HepG2 (cell line): ENCODE measurements at regions not wholly inside any gene's neighbourhood (a gene's known extent, or its start where the extent isn't known, plus 50 kb on each side); places are given as distances from the start of the nearest gene placed in this dataset.

Source experiments
- ATAC-seq: fragments of 200-7000 bp; cut with Tn5 transposase; 3 replicates; pipeline ENCODE4 v1.9.1; 2020; ENCODE audit warnings: mild to moderate bottlenecking, moderate library complexity
- BruUV-seq: library from RNA; stranded (reverse); fragments of 400-500 nt; replicated peaks from 2 replicates; lab custom pipeline; 2021; lab: Mats Ljungman, UMichigan
- CTCF ChIA-PET: fragments of 300-600 bp; formaldehyde crosslinking; extraction: SDS; loops from one replicate; lab custom pipeline; 2021; ENCODE audit warnings: low total read pairs, inconsistent platforms, low intra/inter-chr PET ratio; lab: Yijun Ruan, JAX
- POLR2A ChIA-PET: fragments of 350-600 bp; sonication (Branson Sonifier 250); formaldehyde crosslinking; loops from one replicate; lab custom pipeline; 2020; ENCODE audit warnings: antibody characterized with exemption, inconsistent platforms; lab: Yijun Ruan, JAX
- DNase-seq: peaks from one replicate; pipeline ENCODE4 v3.0.0-alpha.2; 2015; ENCODE audit warnings: low spot score
- FAIRE-seq: peaks from 3 replicates; lab custom pipeline; 2011; peaks lifted over from hg19 to GRCh38; lab: Jason Lieb, UNC
- H2AFZ ChIP-seq: one replicate; pipeline ENCODE4 v1.6.1; 2011; ENCODE audit warnings: low read length, inconsistent platforms
- H3K27ac ChIP-seq: fragments of 300-600 bp; 3 replicates; pipeline ENCODE4 v1.8.0; 2011; ENCODE audit warnings: mixed run types, mild to moderate bottlenecking, mixed read lengths, low read length, inconsistent platforms; ENCODE audit not compliant: insufficient read depth; ENCODE audit errors: extremely low read length
- H3K27me3 ChIP-seq, 2 experiments: fragments of 200-600 bp in 1 of 2; 2 replicates in 1 of 2; 3 replicates in 1 of 2; pipeline versions ENCODE4 v1.6.0 to v1.8.0; 2011; ENCODE audit warnings: low read length in 2 of 2, mild to moderate bottlenecking in 2 of 2, moderate library complexity in 2 of 2, inconsistent platforms in 1 of 2; ENCODE audit not compliant: insufficient read depth in 2 of 2, control insufficient read depth in 1 of 2
- H3K36me3 ChIP-seq, 2 experiments: fragments of 200-600 bp in 1 of 2; replicated peaks in 1 of 2; 2 replicates in 1 of 2; 3 replicates in 1 of 2; pipeline versions ENCODE4 v1.5.1 to v1.8.0; 2011; ENCODE audit warnings: low read length in 2 of 2, inconsistent platforms in 1 of 2; ENCODE audit not compliant: insufficient read depth in 2 of 2, control insufficient read depth in 1 of 2
- H3K4me1 ChIP-seq: 2 replicates; pipeline ENCODE4 v1.5.1; 2012; ENCODE audit warnings: low read length, inconsistent platforms; ENCODE audit not compliant: insufficient read depth
- H3K4me2 ChIP-seq: 2 replicates; pipeline ENCODE4 v1.6.0; 2011; ENCODE audit warnings: low read depth, low read length, inconsistent platforms
- H3K4me3 ChIP-seq, 3 experiments: fragments of 200-600 bp in 1 of 3; sonication (generic), shearing (Covaris generic) in 1 of 3; replicated peaks in 1 of 3; 2 replicates each; pipeline ENCODE4 v1.5.1; 2011 to 2016; ENCODE audit warnings: low read length in 3 of 3, inconsistent platforms in 2 of 3, low read depth in 2 of 3, mild to moderate bottlenecking in 2 of 3, control low read depth in 1 of 3, mixed read lengths in 1 of 3; ENCODE audit not compliant: insufficient read depth in 1 of 3
- H3K79me2 ChIP-seq: one replicate; pipeline ENCODE4 v1.6.1; 2011; ENCODE audit warnings: low read length, inconsistent platforms; ENCODE audit not compliant: insufficient read depth
- H3K9ac ChIP-seq: 2 replicates; pipeline ENCODE4 v1.6.0; 2011; ENCODE audit warnings: mild to moderate bottlenecking, low read depth, low read length, inconsistent platforms; ENCODE audit not compliant: insufficient read depth
- H3K9me3 ChIP-seq: 2 replicates; pipeline ENCODE4 v1.5.1; 2012; ENCODE audit warnings: mild to moderate bottlenecking, low read length
- H4K20me1 ChIP-seq: 2 replicates; pipeline ENCODE4 v1.6.0; 2011; ENCODE audit warnings: inconsistent platforms, mild to moderate bottlenecking, low read length, moderate library complexity; ENCODE audit not compliant: insufficient read depth
- BRD4 ChIP-seq: sonication (generic); formaldehyde crosslinking; IDR thresholded peaks from 2 replicates; pipeline ENCODE4 v1.4.0; 2020; ENCODE audit warnings: missing genetic modification reagents
- CBX5 ChIP-seq: sonication (generic); formaldehyde crosslinking; IDR thresholded peaks from 2 replicates; pipeline ENCODE4 v1.4.0; 2020; ENCODE audit warnings: missing genetic modification reagents, borderline replicate concordance
- HCFC1 ChIP-seq: fragments of 150-350 bp; IDR thresholded peaks from 2 replicates; pipeline ENCODE4 v1.6.1; 2014; ENCODE audit warnings: low read depth, low read length
- HNF4G ChIP-seq, 2 experiments: sonication (generic) in 1 of 2; formaldehyde crosslinking in 1 of 2; IDR thresholded peaks; 2 replicates each; pipeline versions ENCODE4 v1.4.0 to v1.6.1; 2011 to 2020; ENCODE audit warnings: borderline replicate concordance in 2 of 2, low read depth in 2 of 2, mild to moderate bottlenecking in 2 of 2, low read length in 1 of 2, missing genetic modification reagents in 1 of 2, moderate library complexity in 1 of 2
- MTERF4 ChIP-seq: sonication (generic); formaldehyde crosslinking; IDR thresholded peaks from 2 replicates; pipeline ENCODE4 v1.8.0; 2023; ENCODE audit warnings: mild to moderate bottlenecking, missing genetic modification reagents
- NKX3-1 ChIP-seq: sonication (generic); formaldehyde crosslinking; IDR thresholded peaks from 2 replicates; pipeline ENCODE4 v1.5.0; 2020; ENCODE audit warnings: missing genetic modification reagents
- NR0B2 ChIP-seq: sonication (generic); formaldehyde crosslinking; IDR thresholded peaks from 2 replicates; pipeline ENCODE4 v1.4.0; 2020; ENCODE audit warnings: mild to moderate bottlenecking, missing genetic modification reagents
- NR2F2 ChIP-seq: IDR thresholded peaks from 2 replicates; pipeline ENCODE4 v1.6.1; 2012; ENCODE audit warnings: low read depth, inconsistent platforms, borderline replicate concordance
- RARA ChIP-seq: IDR thresholded peaks from 2 replicates; pipeline ENCODE4 v1.6.1; 2016; ENCODE audit warnings: missing genetic modification reagents, missing compliant biosample characterization
- RFX3 ChIP-seq: IDR thresholded peaks from 2 replicates; pipeline ENCODE4 v1.6.1; 2016; ENCODE audit warnings: missing biosample characterization, missing genetic modification reagents
- SALL1 ChIP-seq: sonication (generic); formaldehyde crosslinking; IDR thresholded peaks from 2 replicates; pipeline ENCODE4 v1.8.0; 2022; ENCODE audit warnings: mild to moderate bottlenecking, missing genetic modification reagents
- TOPORS ChIP-seq: sonication (generic); formaldehyde crosslinking; IDR thresholded peaks from 2 replicates; pipeline ENCODE4 v1.8.0; 2023; ENCODE audit warnings: mild to moderate bottlenecking, missing genetic modification reagents
- ZBTB20 ChIP-seq: sonication (generic); formaldehyde crosslinking; IDR thresholded peaks from 2 replicates; pipeline ENCODE4 v1.8.1; 2023; ENCODE audit warnings: missing genetic modification reagents, low read depth, mild to moderate bottlenecking, borderline replicate concordance
- ZBTB46 ChIP-seq: sonication (generic); formaldehyde crosslinking; IDR thresholded peaks from 2 replicates; pipeline ENCODE4 v1.4.0; 2020; ENCODE audit warnings: mild to moderate bottlenecking, missing genetic modification reagents, borderline replicate concordance
- ZFP62 ChIP-seq: sonication (generic); formaldehyde crosslinking; IDR thresholded peaks from 2 replicates; pipeline ENCODE4 v1.4.0; 2020; ENCODE audit warnings: missing genetic modification reagents
- ZNF224 ChIP-seq: sonication (generic); formaldehyde crosslinking; IDR thresholded peaks from 2 replicates; pipeline ENCODE4 v1.5.0; 2020; ENCODE audit warnings: mild to moderate bottlenecking, missing genetic modification reagents
- ZNF234 ChIP-seq: sonication (generic); formaldehyde crosslinking; conservative IDR thresholded peaks from 2 replicates; pipeline ENCODE4 v1.5.1; 2020; ENCODE audit warnings: mild to moderate bottlenecking, missing genetic modification reagents
- ZNF253 ChIP-seq: sonication (generic); formaldehyde crosslinking; IDR thresholded peaks from 2 replicates; pipeline ENCODE4 v1.8.0; 2022; ENCODE audit warnings: mild to moderate bottlenecking, missing genetic modification reagents, borderline replicate concordance
- ZNF607 ChIP-seq: sonication (generic); formaldehyde crosslinking; IDR thresholded peaks from 2 replicates; pipeline ENCODE4 v1.5.1; 2020; ENCODE audit warnings: missing genetic modification reagents, mild to moderate bottlenecking, borderline replicate concordance
- WGBS: methylation state at CpG from one replicate; pipeline ENCODE4 v1.1.6; 2017; ENCODE audit warnings: low lambda C conversion rate; 5-methylcytosine and 5-hydroxymethylcytosine counted together
- in situ Hi-C: cut with HindIII; loops from 2 replicates; pipeline ENCODE4 v1.10.0; 2017; ENCODE audit warnings: low pct_unique_long_range_greater_than_20kb; ENCODE audit not compliant: extremely low pct_ligation_motif_present
- intact Hi-C: fragments of 100-400 bp; cut with micrococcal nuclease; formaldehyde crosslinking; loops from one replicate; pipeline ENCODE4 v1.10.0; 2022; ENCODE audit not compliant: unreplicated experiment

- no peak for TF ChIP-seq HNF4G (IDR thresholded peaks at IDR 0.05; ENCODE audit: borderline replicate concordance, low read depth, low read length)
- no peak for TF ChIP-seq HNF4G (CRISPR knock-in tag; IDR thresholded peaks at IDR 0.05; ENCODE audit: borderline replicate concordance, low read depth)
- no peak for TF ChIP-seq SALL1 (CRISPR knock-in tag)
- TF ChIP-seq ZNF234 (CRISPR knock-in tag), result no peak
- no peak for TF ChIP-seq ZBTB46 (CRISPR knock-in tag)
- no peak for TF ChIP-seq CBX5 (CRISPR knock-in tag)
- no peak for TF ChIP-seq NKX3-1 (CRISPR knock-in tag)
- TF ChIP-seq, all 625 proteins: peak for 0
Measured at GRCh38 chr1:208556461-208556860, 312.3 kb upstream of the PLXNA2 start (continued).

- POLR2A ChIA-PET, result no interaction called here
- no peak for DNase-seq
- no peaks in the 10 kb centered on the region for H3K36me3 ChIP-seq
- no peak overlapping the region for H2AFZ ChIP-seq
- no peak for FAIRE-seq
- CTCF ChIA-PET, result no interaction called here
- no peaks in the 10 kb centered on the region for H3K4me1 ChIP-seq
- H3K79me2 ChIP-seq, result no peaks in the 10 kb centered on the region
- no peaks in the 10 kb centered on the region for H3K27me3 ChIP-seq
- in situ Hi-C loops, result no loop called here
- no peak overlapping the region for H3K4me3 ChIP-seq
- no peak overlapping the region for H3K9ac ChIP-seq
- TF ChIP-seq TOPORS (CRISPR knock-in tag), result no peak
- TF ChIP-seq NR0B2 (CRISPR knock-in tag), result no peak
- TF ChIP-seq ZNF607, result no peak
- no peak for TF ChIP-seq NR2F2
- TF ChIP-seq ZBTB20 (CRISPR knock-in tag), result no peak
- no peak for TF ChIP-seq HCFC1
- no peak for TF ChIP-seq BRD4 (CRISPR knock-in tag)
- no peak for TF ChIP-seq RARA
- no peak for TF ChIP-seq ZNF224 (CRISPR knock-in tag)
- TF ChIP-seq RFX3 (CRISPR knock-in tag), result no peak
- no peak for TF ChIP-seq ZFP62 (CRISPR knock-in tag)
- TF ChIP-seq ZNF253 (CRISPR knock-in tag), result no peak
- no peak for TF ChIP-seq MTERF4 (CRISPR knock-in tag)
- TF ChIP-seq, all 625 proteins: peak for 0
- Histone ChIP-seq H4K20me1 (no peaks in the 10 kb centered on the region), H3K4me2 (no peak overlapping the region), H3K9me3 (no peaks in the 10 kb centered on the region), H3K27ac (no peak overlapping the region)
- intact Hi-C loops, result no loop called here
- BruUV-seq, result no TSS peak
- ATAC-seq, result no peak
- whole genome bisulfite sequencing, result 0% methylated on average over 2 of the region's 2 CpGs
Measured at GRCh38 chr1:208557046-208557722, 313.0 kb upstream of the PLXNA2 start.
